CD4-positive, alpha-beta memory T cell (primary cell): ENCODE measurements at regions not wholly inside any gene's neighbourhood (a gene's known extent, or its start where the extent isn't known, plus 50 kb on each side); places are given as distances from the start of the nearest gene placed in this dataset.

Source experiments
- CTCF ChIA-PET: fragments of 350-600 bp; sonication (Branson Sonifier 250); formaldehyde crosslinking; loops from one replicate; lab custom pipeline; 2021; ENCODE audit warnings: inconsistent platforms; ENCODE audit not compliant: partially characterized antibody; lab: Charles Lee
- POLR2A ChIA-PET: fragments of 350-600 bp; sonication (Branson Sonifier 250); formaldehyde crosslinking; loops from one replicate; lab custom pipeline; 2021; ENCODE audit not compliant: partially characterized antibody; lab: Charles Lee
- DNase-seq, 5 donors: peaks; one replicate each; pipeline versions ENCODE4 v3.0.0 to v3.0.0-alpha.2; 2020 to 2022; ENCODE audit warnings: mixed read lengths in 1 of 5
- H3K27ac ChIP-seq: one replicate; pipeline ENCODE4 v1.7.0; 2013; ENCODE audit warnings: low read depth, low read length
- H3K27me3 ChIP-seq: 2 replicates; pipeline ENCODE4 v1.7.0; 2013; ENCODE audit warnings: mild to moderate bottlenecking, low read length, moderate library complexity; ENCODE audit not compliant: insufficient read depth
- H3K36me3 ChIP-seq: 2 replicates; pipeline ENCODE4 v1.7.0; 2013; ENCODE audit warnings: mild to moderate bottlenecking, low read length, moderate library complexity; ENCODE audit not compliant: insufficient read depth
- H3K4me1 ChIP-seq: 2 replicates; pipeline ENCODE4 v1.7.0; 2013; ENCODE audit warnings: mild to moderate bottlenecking, low read length, moderate library complexity; ENCODE audit not compliant: insufficient read depth
- H3K4me3 ChIP-seq, 2 donors: one replicate each; pipeline ENCODE4 v1.7.0; 2013; ENCODE audit warnings: low read length in 2 of 2, mild to moderate bottlenecking in 1 of 2
- H3K9me3 ChIP-seq, 2 donors: one replicate each; pipeline ENCODE4 v1.7.0; 2013; ENCODE audit warnings: low read length in 2 of 2, control low read depth in 1 of 2; ENCODE audit not compliant: control insufficient read depth in 1 of 2
- H3K27ac Mint-ChIP-seq, 7 donors: one replicate each; pipeline ENCODE4 v1.8.0; 2020 to 2021; ENCODE audit warnings: mixed read lengths in 7 of 7, mild to moderate bottlenecking in 6 of 7, inconsistent platforms in 3 of 7, moderate library complexity in 3 of 7
- H3K27me3 Mint-ChIP-seq, 2 donors: one replicate each; pipeline ENCODE4 v1.8.0; 2020 to 2021; ENCODE audit warnings: mixed read lengths in 2 of 2
- H3K36me3 Mint-ChIP-seq, 2 donors: one replicate each; pipeline ENCODE4 v1.8.0; 2020 to 2021; ENCODE audit warnings: mixed read lengths in 2 of 2, inconsistent platforms in 1 of 2, mild to moderate bottlenecking in 1 of 2
- H3K4me1 Mint-ChIP-seq, 4 donors: one replicate each; pipeline ENCODE4 v1.8.0; 2020 to 2021; ENCODE audit warnings: mixed read lengths in 4 of 4, mild to moderate bottlenecking in 1 of 4
- H3K4me3 Mint-ChIP-seq, 8 donors: one replicate each; pipeline ENCODE4 v1.8.0; 2020 to 2021; ENCODE audit warnings: mixed read lengths in 8 of 8, mild to moderate bottlenecking in 7 of 8, moderate library complexity in 6 of 8, inconsistent platforms in 3 of 8
- H3K9me3 Mint-ChIP-seq, 8 donors: one replicate each; pipeline ENCODE4 v1.8.0; 2020 to 2021; ENCODE audit warnings: mixed read lengths in 8 of 8, mild to moderate bottlenecking in 5 of 8, inconsistent platforms in 3 of 8, moderate library complexity in 1 of 8
- intact Hi-C: fragments of 100-400 bp; cut with micrococcal nuclease; formaldehyde crosslinking; loops from one replicate; pipeline ENCODE4 v1.15.1; 2023

- no peak overlapping the region for H3K27ac ChIP-seq
- no peak for DNase-seq
- peaks cover 0 to 4% of the 10 kb centered on the region in 2 donors for H3K27me3 Mint-ChIP-seq
- peaks cover 3% of the 10 kb centered on the region for H3K4me1 ChIP-seq
- peaks cover 0 to 21% (median 8%) of the 10 kb centered on the region in 8 donors for H3K9me3 Mint-ChIP-seq
- H3K27ac Mint-ChIP-seq, result no peak overlapping the region
- H3K4me1 Mint-ChIP-seq, result peaks cover 2 to 16% (median 7%) of the 10 kb centered on the region in 4 donors
- H3K9me3 ChIP-seq, result no peaks in the 10 kb centered on the region
- POLR2A ChIA-PET, result no interaction called here
- H3K27me3 ChIP-seq, result no peaks in the 10 kb centered on the region
- no peak overlapping the region for H3K4me3 ChIP-seq
- no peak overlapping the region for H3K4me3 Mint-ChIP-seq
- intact Hi-C loops, result no loop called here
- H3K36me3 Mint-ChIP-seq, result no peaks in the 10 kb centered on the region
- H3K36me3 ChIP-seq, result no peaks in the 10 kb centered on the region
- CTCF ChIA-PET, result no interaction called here
Observed at GRCh38 chr13:73272831-73273230, 214.0 kb downstream of the KLF5 start.

- peaks cover 0 to 12% (median 7%) of the 10 kb centered on the region in 8 donors for H3K9me3 Mint-ChIP-seq
- intact Hi-C loops, result no loop called here
- H3K27ac Mint-ChIP-seq, result no peak overlapping the region
- H3K4me1 ChIP-seq, result no peaks in the 10 kb centered on the region
- no peaks in the 10 kb centered on the region for H3K36me3 Mint-ChIP-seq
- H3K27me3 Mint-ChIP-seq, result peaks cover 0 to 5% of the 10 kb centered on the region in 2 donors
- no peaks in the 10 kb centered on the region for H3K27me3 ChIP-seq
- no peak for DNase-seq
- POLR2A ChIA-PET, result no interaction called here
- H3K4me1 Mint-ChIP-seq, result no peaks in the 10 kb centered on the region
- no peak overlapping the region for H3K27ac ChIP-seq
- H3K4me3 Mint-ChIP-seq, result no peak overlapping the region
- CTCF ChIA-PET, result no interaction called here
- H3K4me3 ChIP-seq, result no peak overlapping the region
- no peaks in the 10 kb centered on the region for H3K9me3 ChIP-seq
- no peaks in the 10 kb centered on the region for H3K36me3 ChIP-seq
Observed at GRCh38 chr13:73268306-73268705, 209.5 kb downstream of the KLF5 start.

DNA sequence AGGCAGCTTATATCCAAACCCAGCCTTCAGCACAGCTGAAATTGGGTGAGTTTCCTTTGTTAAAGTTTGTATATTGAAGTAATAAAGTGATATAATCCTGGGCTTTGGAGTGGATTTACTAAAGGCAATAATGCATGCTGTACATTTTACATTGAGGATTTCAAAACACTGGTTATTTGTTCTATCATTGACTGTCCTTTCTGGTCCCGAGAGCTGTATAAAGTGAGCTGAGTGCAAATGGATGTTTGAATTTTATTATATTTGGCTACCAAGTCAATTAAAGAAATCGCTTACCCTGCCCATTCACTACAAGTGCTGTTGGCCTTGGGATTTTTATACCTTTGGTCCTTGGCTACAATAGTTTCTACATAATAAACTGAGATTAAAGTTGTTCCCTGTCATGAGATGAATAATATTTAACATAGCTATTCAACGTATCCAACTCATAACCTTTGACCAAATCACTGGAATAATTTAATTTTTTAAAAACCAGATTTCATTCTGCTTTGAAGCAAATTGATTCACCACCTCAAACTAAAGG lies 207.9 kb downstream of the KLF5 start:
- no peak overlapping the region for H3K4me3 ChIP-seq
- H3K4me1 Mint-ChIP-seq, result no peaks in the 10 kb centered on the region
- H3K4me1 ChIP-seq, result no peaks in the 10 kb centered on the region
- no peak overlapping the region for H3K27ac ChIP-seq
- ChIA-PET CTCF (interaction anchor here (2.3 kb wide), 1 partner anchor 8 kb away, joined by 7 read pairs; no protein-coding TSS in a partner anchor), POLR2A (no interaction called here)
- H3K27ac Mint-ChIP-seq, result no peak overlapping the region
- no peaks in the 10 kb centered on the region for H3K27me3 ChIP-seq
- H3K27me3 Mint-ChIP-seq, result peaks cover 0 to 6% of the 10 kb centered on the region in 2 donors
- intact Hi-C loops, result no loop called here
- H3K4me3 Mint-ChIP-seq, result no peak overlapping the region
- no peaks in the 10 kb centered on the region for H3K36me3 ChIP-seq
- DNase-seq, result no peak
- no peaks in the 10 kb centered on the region for H3K9me3 ChIP-seq
- H3K36me3 Mint-ChIP-seq, result no peaks in the 10 kb centered on the region
- peaks cover 0 to 12% (median 7%) of the 10 kb centered on the region in 8 donors for H3K9me3 Mint-ChIP-seq

DNA sequence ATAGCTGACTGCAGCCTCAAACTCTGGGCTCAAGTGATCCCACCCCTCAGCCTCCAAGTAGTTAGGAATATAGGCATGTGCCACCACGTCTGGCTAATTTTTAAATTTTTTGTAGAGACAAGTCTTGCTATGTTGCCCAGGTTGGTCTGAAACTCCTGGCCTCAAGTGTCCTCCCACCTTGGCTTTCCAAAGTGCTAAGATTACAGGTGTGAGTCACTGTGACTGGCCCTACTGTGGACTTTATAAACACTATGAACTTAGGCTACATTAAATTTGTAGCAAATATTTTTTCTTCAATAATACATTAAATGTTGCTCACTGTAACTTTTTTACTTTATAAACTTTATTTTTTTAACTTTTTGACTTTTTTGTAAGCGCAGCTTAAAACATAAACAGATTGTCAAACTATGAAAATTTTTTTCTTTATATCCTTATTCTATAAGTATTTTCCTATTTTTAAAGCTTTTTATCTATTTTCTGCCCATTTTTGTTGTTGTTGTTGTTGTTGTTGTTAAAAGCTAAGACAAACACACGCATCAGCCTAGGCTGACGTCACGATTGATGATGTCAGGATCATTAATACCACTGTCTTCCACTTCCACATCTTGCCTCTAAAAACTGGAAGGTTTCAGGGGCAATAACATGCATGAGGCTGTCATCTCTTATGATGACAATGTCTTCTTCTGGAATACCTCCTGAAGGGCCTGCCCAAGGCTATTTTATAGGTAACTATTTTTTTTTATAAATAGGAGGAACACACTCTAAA lies 204.2 kb downstream of the KLF5 start:
- H3K27ac ChIP-seq, result no peak overlapping the region
- Mint-ChIP-seq H3K9me3 (peaks cover 0 to under 1% (median 0%) of the 10 kb centered on the region in 8 donors), H3K27ac (no peak overlapping the region), H3K4me3 (no peak overlapping the region), H3K27me3 (peaks cover 0 to 2% of the 10 kb centered on the region in 2 donors), H3K36me3 (no peaks in the 10 kb centered on the region), H3K4me1 (no peaks in the 10 kb centered on the region)
- no peaks in the 10 kb centered on the region for H3K4me1 ChIP-seq
- no peaks in the 10 kb centered on the region for H3K9me3 ChIP-seq
- H3K4me3 ChIP-seq, result no peak overlapping the region
- intact Hi-C loops, result no loop called here
- ChIA-PET CTCF (interaction anchor here (0.6 kb wide), 1 partner anchor 246 kb away, joined by 3 read pairs; no protein-coding TSS in a partner anchor), POLR2A (no interaction called here)
- no peak for DNase-seq
- H3K36me3 ChIP-seq, result no peaks in the 10 kb centered on the region
- no peaks in the 10 kb centered on the region for H3K27me3 ChIP-seq

DNA sequence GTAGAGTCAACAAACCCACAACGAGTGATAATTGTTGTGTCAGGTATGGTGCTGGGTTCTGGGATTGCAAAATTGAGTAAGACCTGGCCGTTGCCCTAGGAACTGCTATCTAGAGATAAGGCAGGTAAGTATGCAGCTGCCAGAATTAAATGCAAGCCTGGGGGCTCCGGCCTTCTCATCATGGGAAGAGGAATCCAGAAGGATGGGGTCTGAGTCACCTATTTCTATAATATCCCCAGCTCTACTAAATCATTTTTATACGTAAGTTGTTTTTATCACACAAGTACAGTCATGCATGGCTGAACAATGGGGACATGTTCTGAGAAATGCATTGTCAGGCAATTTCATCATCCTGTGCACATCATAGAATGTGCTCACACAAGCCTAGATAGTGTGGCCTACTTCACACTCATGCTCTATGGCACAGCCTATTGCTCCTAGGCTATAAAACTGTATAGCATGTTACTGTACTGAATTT lies 203.0 kb downstream of the KLF5 start:
- Mint-ChIP-seq H3K27ac (no peak overlapping the region), H3K4me1 (no peaks in the 10 kb centered on the region), H3K9me3 (no peaks in the 10 kb centered on the region), H3K4me3 (no peak overlapping the region), H3K36me3 (no peaks in the 10 kb centered on the region), H3K27me3 (peaks cover 0 to 2% of the 10 kb centered on the region in 2 donors)
- intact Hi-C loops, result no loop called here
- no peak for DNase-seq
- Histone ChIP-seq H3K4me3 (no peak overlapping the region), H3K9me3 (no peaks in the 10 kb centered on the region), H3K36me3 (no peaks in the 10 kb centered on the region), H3K27me3 (no peaks in the 10 kb centered on the region), H3K4me1 (no peaks in the 10 kb centered on the region), H3K27ac (no peak overlapping the region)
- ChIA-PET CTCF (no interaction called here), POLR2A (no interaction called here)

- no peak overlapping the region for H3K27ac ChIP-seq
- no peaks in the 10 kb centered on the region for H3K9me3 Mint-ChIP-seq
Observed at GRCh38 chr13:73259061-73260017, 200.5 kb downstream of the KLF5 start.

DNA sequence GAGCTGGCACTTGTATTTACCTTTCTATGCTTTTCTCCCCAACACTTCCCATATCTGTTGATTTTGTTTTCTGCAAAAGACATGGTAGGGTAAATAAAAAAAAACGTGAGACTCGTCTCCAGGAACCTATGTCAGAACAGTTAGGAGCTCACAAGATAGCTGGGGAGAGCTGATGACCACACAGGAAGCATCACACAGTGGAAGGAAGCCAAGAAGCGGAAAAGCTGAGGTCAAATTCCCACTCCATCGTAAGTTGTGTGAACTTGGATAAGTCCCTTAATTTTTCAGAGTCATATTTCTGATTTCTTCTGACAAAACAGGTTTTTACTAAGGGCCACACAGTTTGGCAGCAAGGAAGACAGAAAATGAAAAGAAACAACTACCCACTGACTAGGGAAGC lies 199.6 kb downstream of the KLF5 start:
- H3K36me3 Mint-ChIP-seq, result no peaks in the 10 kb centered on the region
- no peak overlapping the region for H3K27ac Mint-ChIP-seq
- POLR2A ChIA-PET, result no interaction called here
- H3K4me3 Mint-ChIP-seq, result no peak overlapping the region
- no peaks in the 10 kb centered on the region for H3K9me3 Mint-ChIP-seq
- no peaks in the 10 kb centered on the region for H3K36me3 ChIP-seq
- H3K4me3 ChIP-seq, result no peak overlapping the region
- intact Hi-C loops, result no loop called here
- no peaks in the 10 kb centered on the region for H3K4me1 ChIP-seq
- no peaks in the 10 kb centered on the region for H3K27me3 ChIP-seq
- no peak overlapping the region for H3K27ac ChIP-seq
- no peaks in the 10 kb centered on the region for H3K9me3 ChIP-seq
- peaks cover 0 to 2% of the 10 kb centered on the region in 2 donors for H3K27me3 Mint-ChIP-seq
- peaks cover 0 to 2% (median 0%) of the 10 kb centered on the region in 4 donors for H3K4me1 Mint-ChIP-seq
- CTCF ChIA-PET, result no interaction called here
- DNase-seq, result no peak

More at GRCh38 chr13:73259061-73260017, 200.5 kb downstream of the KLF5 start:
- Mint-ChIP-seq H3K27ac (no peak overlapping the region), H3K27me3 (peaks cover 0 to 2% of the 10 kb centered on the region in 2 donors), H3K36me3 (no peaks in the 10 kb centered on the region), H3K4me3 (no peak overlapping the region), H3K4me1 (peaks cover 0 to 2% (median 0%) of the 10 kb centered on the region in 4 donors)
- no peaks in the 10 kb centered on the region for H3K4me1 ChIP-seq
- H3K4me3 ChIP-seq, result no peak overlapping the region
- H3K9me3 ChIP-seq, result no peaks in the 10 kb centered on the region
- intact Hi-C loops, result no loop called here
- DNase-seq, result no peak
- ChIA-PET CTCF (no interaction called here), POLR2A (no interaction called here)
- no peaks in the 10 kb centered on the region for H3K36me3 ChIP-seq
- no peaks in the 10 kb centered on the region for H3K27me3 ChIP-seq
